ENCODE measurements at regions not wholly inside any gene's neighbourhood (a gene's known extent, or its start where the extent isn't known, plus 50 kb on each side); places are given as distances from the start of the nearest gene placed in this dataset.
"Not testable (repeated sequence)": the region's sequence is repeated elsewhere in the genome, so short reads cannot be mapped to it uniquely, and the experiment has no call there.

DNA sequence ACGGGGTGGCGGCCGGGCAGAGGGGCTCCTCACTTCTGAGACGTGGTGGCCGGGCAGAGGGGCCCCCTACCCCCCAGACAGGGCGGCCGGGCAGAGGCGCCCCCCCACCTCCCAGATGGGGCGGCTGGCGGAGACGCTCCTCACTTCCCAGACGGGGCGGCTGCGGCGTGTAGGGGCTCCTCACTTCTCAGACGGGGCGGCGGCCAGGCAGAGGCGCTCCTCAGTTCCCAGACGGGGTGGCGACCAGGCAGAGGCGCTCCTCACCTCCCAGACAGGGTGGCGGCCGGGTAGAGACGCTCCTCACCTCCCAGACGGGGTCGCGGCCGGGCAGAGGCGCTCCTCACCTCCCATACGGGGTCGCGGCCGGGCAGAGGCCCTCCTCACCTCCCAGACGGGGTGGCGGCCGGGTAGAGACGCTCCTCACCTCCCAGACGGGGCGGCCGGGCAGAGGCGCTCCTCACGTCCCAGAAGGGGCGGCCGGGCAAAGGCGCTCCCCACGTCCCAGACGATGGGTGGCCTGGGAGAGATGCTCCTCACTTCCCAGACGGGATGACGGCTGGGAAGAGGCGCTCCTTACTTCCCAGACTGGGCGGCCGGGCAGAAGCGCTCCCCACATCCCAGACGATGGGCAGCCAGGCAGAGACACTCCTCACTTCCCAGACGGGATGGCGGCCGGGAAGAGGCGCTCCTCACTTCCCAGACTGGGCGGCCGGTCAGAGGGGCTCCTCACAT, 536.6 kb upstream of the TUSC1 start:
- peaks cover 18% of the 10 kb centered on the region for H3K9me3 ChIP-seq (ENCODE audit: control insufficient read depth, insufficient read depth, low read depth, low read length)
- not testable (repeated sequence) for H3K9ac ChIP-seq (ENCODE audit: low read length); H3K4me1 ChIP-seq (ENCODE audit: control insufficient read depth, insufficient read depth, low read length); H3K27ac ChIP-seq (ENCODE audit: low read depth, low read length); H3K27me3 ChIP-seq (ENCODE audit: control insufficient read depth, insufficient read depth, low read length); H3K36me3 ChIP-seq (ENCODE audit: control insufficient read depth, insufficient read depth, low read length); H3K4me3 ChIP-seq (ENCODE audit: low read depth, low read length)

DNA sequence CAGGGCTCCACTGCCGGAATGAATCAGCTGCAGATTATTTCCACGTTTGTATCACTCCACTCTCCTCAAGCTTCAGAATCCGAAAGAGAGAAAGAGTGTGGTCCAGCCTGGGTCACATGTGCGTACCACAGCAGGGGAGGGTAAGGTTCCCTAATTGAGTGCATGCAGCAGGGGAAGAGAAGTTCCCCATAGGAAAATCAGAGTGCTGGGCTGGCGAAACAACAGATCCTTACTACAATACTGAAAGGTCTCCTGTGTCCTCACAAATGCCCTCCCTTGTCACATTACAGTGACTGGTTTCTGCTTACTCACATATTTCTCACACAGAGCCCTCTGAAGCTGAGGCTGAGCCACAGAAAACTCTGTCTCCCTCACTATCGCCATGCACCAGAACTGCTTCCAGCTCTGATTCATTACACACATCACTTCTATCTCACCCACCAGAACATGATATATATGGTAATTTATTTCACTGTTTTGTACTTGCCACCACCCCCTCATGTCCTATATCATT, 532.2 kb upstream of the TUSC1 start:
- H3K4me3 ChIP-seq (ENCODE audit: low read depth, low read length), result no peak overlapping the region
- H3K9me3 ChIP-seq (ENCODE audit: control insufficient read depth, insufficient read depth, low read depth, low read length), result peaks cover 8% of the 10 kb centered on the region
- H3K27me3 ChIP-seq (ENCODE audit: control insufficient read depth, insufficient read depth, low read length), result no peaks in the 10 kb centered on the region
- H3K9ac ChIP-seq (ENCODE audit: low read length), result no peak overlapping the region
- no peak overlapping the region for H3K27ac ChIP-seq (ENCODE audit: low read depth, low read length)
- H3K36me3 ChIP-seq (ENCODE audit: control insufficient read depth, insufficient read depth, low read length), result no peaks in the 10 kb centered on the region
- H3K4me1 ChIP-seq (ENCODE audit: control insufficient read depth, insufficient read depth, low read length), result no peaks in the 10 kb centered on the region

GRCh38 chr9:26205261-26205660, 527.0 kb upstream of the TUSC1 start:
- H3K4me3 ChIP-seq (ENCODE audit: low read depth, low read length), result no peak overlapping the region
- H3K9me3 ChIP-seq (ENCODE audit: control insufficient read depth, insufficient read depth, low read depth, low read length), result 0 out of 2 replicates have a peak, but pooled peaks cover 2% of the 10 kb centered on the region
- no peaks in the 10 kb centered on the region for H3K27me3 ChIP-seq (ENCODE audit: control insufficient read depth, insufficient read depth, low read length)
- no peaks in the 10 kb centered on the region for H3K4me1 ChIP-seq (ENCODE audit: control insufficient read depth, insufficient read depth, low read length)
- H3K36me3 ChIP-seq (ENCODE audit: control insufficient read depth, insufficient read depth, low read length), result no peaks in the 10 kb centered on the region
- no peak overlapping the region for H3K9ac ChIP-seq (ENCODE audit: low read length)
- no peak overlapping the region for H3K27ac ChIP-seq (ENCODE audit: low read depth, low read length)

DNA sequence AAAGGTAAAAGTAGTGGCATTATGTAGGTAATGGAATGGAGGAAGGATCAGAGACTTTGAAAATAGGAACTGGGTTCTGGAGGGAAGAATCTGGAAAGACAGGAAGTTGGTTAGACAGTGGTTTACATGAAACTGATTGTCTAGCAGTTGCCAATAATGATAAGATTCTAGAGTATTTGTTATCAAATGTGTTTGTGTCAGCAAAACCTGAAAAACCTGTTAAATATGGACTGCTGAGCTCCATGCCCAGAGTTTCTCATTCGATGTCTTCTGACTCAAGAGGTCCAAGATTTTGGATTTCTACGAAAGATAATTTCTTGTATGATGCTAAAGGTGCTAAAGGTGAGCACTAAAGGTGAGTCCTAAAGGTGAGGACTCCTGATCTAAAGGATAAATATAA, 515.0 kb upstream of the TUSC1 start:
- Histone ChIP-seq H3K9me3 (ENCODE audit: control insufficient read depth, insufficient read depth, low read depth, low read length) (peaks cover 5% of the 10 kb centered on the region; the same call in 1 of the 2 replicates), H3K9ac (ENCODE audit: low read length) (no peak overlapping the region), H3K4me3 (ENCODE audit: low read depth, low read length) (no peak overlapping the region), H3K36me3 (ENCODE audit: control insufficient read depth, insufficient read depth, low read length) (no peaks in the 10 kb centered on the region), H3K4me1 (ENCODE audit: control insufficient read depth, insufficient read depth, low read length) (no peaks in the 10 kb centered on the region), H3K27me3 (ENCODE audit: control insufficient read depth, insufficient read depth, low read length) (no peaks in the 10 kb centered on the region), H3K27ac (ENCODE audit: low read depth, low read length) (no peak overlapping the region)

GRCh38 chr9:26191711-26192110, 513.5 kb upstream of the TUSC1 start:
- Histone ChIP-seq H3K4me1 (ENCODE audit: control insufficient read depth, insufficient read depth, low read length) (no peaks in the 10 kb centered on the region), H3K4me3 (ENCODE audit: low read depth, low read length) (no peak overlapping the region), H3K27ac (ENCODE audit: low read depth, low read length) (no peak overlapping the region), H3K9ac (ENCODE audit: low read length) (no peak overlapping the region), H3K36me3 (ENCODE audit: control insufficient read depth, insufficient read depth, low read length) (no peaks in the 10 kb centered on the region), H3K9me3 (ENCODE audit: control insufficient read depth, insufficient read depth, low read depth, low read length) (peaks cover 5% of the 10 kb centered on the region; the same call in 1 of the 2 replicates), H3K27me3 (ENCODE audit: control insufficient read depth, insufficient read depth, low read length) (no peaks in the 10 kb centered on the region)

- Histone ChIP-seq H3K4me3 (ENCODE audit: low read depth, low read length) (no peak overlapping the region), H3K27ac (ENCODE audit: low read depth, low read length) (no peak overlapping the region), H3K9ac (ENCODE audit: low read length) (no peak overlapping the region), H3K9me3 (ENCODE audit: control insufficient read depth, insufficient read depth, low read depth, low read length) (no peaks in the 10 kb centered on the region), H3K36me3 (ENCODE audit: control insufficient read depth, insufficient read depth, low read length) (no peaks in the 10 kb centered on the region), H3K27me3 (ENCODE audit: control insufficient read depth, insufficient read depth, low read length) (no peaks in the 10 kb centered on the region), H3K4me1 (ENCODE audit: control insufficient read depth, insufficient read depth, low read length) (no peaks in the 10 kb centered on the region)
Measured at GRCh38 chr9:26181836-26182235, 503.6 kb upstream of the TUSC1 start.

- Histone ChIP-seq H3K4me1 (ENCODE audit: control insufficient read depth, insufficient read depth, low read length) (peaks cover 3% of the 10 kb centered on the region; the same call in 1 of the 2 replicates), H3K9ac (ENCODE audit: low read length) (no peak overlapping the region), H3K27me3 (ENCODE audit: control insufficient read depth, insufficient read depth, low read length) (no peaks in the 10 kb centered on the region), H3K4me3 (ENCODE audit: low read depth, low read length) (no peak overlapping the region), H3K9me3 (ENCODE audit: control insufficient read depth, insufficient read depth, low read depth, low read length) (no peaks in the 10 kb centered on the region), H3K36me3 (ENCODE audit: control insufficient read depth, insufficient read depth, low read length) (no peaks in the 10 kb centered on the region), H3K27ac (ENCODE audit: low read depth, low read length) (no peak overlapping the region)
Measured at GRCh38 chr9:26176628-26177027, 498.4 kb upstream of the TUSC1 start.

DNA sequence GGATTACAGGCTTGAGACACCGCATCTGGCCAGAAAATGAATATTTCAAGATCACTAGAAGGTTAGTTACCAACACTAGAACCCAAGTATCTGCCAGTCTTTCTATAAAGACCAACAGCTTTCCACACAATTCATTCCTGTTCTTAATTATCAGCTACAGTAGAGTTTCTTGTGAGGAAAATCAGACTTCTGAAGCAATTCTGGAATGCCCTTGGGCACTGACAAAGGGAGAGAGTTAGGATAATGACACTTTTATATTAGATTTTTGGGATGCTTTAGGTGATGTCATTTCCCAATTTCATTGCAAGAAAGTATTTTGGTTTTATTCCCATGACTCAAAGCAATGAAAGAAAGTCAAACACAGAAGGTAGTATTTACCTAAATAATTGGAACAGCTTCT, 497.0 kb upstream of the TUSC1 start:
- no peak overlapping the region for H3K4me3 ChIP-seq (ENCODE audit: low read depth, low read length)
- H3K9ac ChIP-seq (ENCODE audit: low read length), result no peak overlapping the region
- peaks cover 10% of the 10 kb centered on the region for H3K4me1 ChIP-seq (ENCODE audit: control insufficient read depth, insufficient read depth, low read length)
- no peaks in the 10 kb centered on the region for H3K36me3 ChIP-seq (ENCODE audit: control insufficient read depth, insufficient read depth, low read length)
- H3K27me3 ChIP-seq (ENCODE audit: control insufficient read depth, insufficient read depth, low read length), result no peaks in the 10 kb centered on the region
- H3K27ac ChIP-seq (ENCODE audit: low read depth, low read length), result no peak overlapping the region
- H3K9me3 ChIP-seq (ENCODE audit: control insufficient read depth, insufficient read depth, low read depth, low read length), result no peaks in the 10 kb centered on the region

DNA sequence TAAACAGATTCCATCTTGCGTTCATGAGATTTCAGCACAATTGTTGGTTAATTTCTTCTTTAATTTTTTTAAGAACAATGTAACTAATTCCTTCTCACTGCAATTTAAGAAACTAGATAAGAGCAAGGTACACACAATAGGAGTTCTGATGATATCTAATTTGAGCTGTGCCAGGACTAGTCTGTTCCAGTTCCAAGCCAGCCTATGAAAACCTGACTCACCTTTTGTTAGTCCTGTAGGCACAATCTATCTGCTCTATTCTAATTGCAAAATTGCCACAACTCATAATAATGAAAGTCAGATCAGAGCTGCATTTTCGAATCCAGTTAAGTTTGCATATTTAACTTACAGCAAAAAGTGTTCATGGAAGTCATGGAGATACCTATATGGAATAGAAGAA, 494.1 kb upstream of the TUSC1 start:
- peaks cover 15% of the 10 kb centered on the region for H3K4me1 ChIP-seq (ENCODE audit: control insufficient read depth, insufficient read depth, low read length)

GRCh38 chr9:26171691-26172090, 493.4 kb upstream of the TUSC1 start:
- Histone ChIP-seq H3K9me3 (ENCODE audit: control insufficient read depth, insufficient read depth, low read depth, low read length) (no peaks in the 10 kb centered on the region), H3K4me3 (ENCODE audit: low read depth, low read length) (no peak overlapping the region), H3K4me1 (ENCODE audit: control insufficient read depth, insufficient read depth, low read length) (peaks cover 15% of the 10 kb centered on the region), H3K9ac (ENCODE audit: low read length) (no peak overlapping the region), H3K27ac (ENCODE audit: low read depth, low read length) (no peak overlapping the region), H3K27me3 (ENCODE audit: control insufficient read depth, insufficient read depth, low read length) (no peaks in the 10 kb centered on the region), H3K36me3 (ENCODE audit: control insufficient read depth, insufficient read depth, low read length) (no peaks in the 10 kb centered on the region)

More for the DNA sequence above, 494.1 kb upstream of the TUSC1 start:
- Histone ChIP-seq H3K27ac (ENCODE audit: low read depth, low read length) (no peak overlapping the region), H3K9ac (ENCODE audit: low read length) (no peak overlapping the region), H3K4me3 (ENCODE audit: low read depth, low read length) (no peak overlapping the region), H3K27me3 (ENCODE audit: control insufficient read depth, insufficient read depth, low read length) (no peaks in the 10 kb centered on the region), H3K36me3 (ENCODE audit: control insufficient read depth, insufficient read depth, low read length) (no peaks in the 10 kb centered on the region), H3K9me3 (ENCODE audit: control insufficient read depth, insufficient read depth, low read depth, low read length) (no peaks in the 10 kb centered on the region)

DNA sequence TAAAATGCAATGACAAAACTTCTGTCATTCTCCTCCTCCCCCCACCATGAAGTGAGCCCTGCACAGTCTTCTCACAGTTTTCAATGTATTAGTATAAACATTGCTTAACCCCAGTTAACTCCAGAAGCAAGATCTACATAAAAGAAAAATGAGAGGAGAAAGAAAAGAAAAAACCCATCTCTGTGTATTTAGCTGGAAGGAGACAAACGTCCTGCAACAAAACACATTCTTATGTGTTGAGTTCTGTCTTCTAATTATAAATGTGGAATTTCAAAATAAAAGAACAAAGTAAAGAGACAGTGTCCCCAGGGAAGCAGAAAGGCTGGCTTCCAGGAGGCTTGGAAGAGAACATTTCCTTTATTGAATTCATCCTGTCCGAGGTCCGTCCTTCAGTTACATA, 491.9 kb upstream of the TUSC1 start:
- Histone ChIP-seq H3K36me3 (ENCODE audit: control insufficient read depth, insufficient read depth, low read length) (no peaks in the 10 kb centered on the region), H3K9ac (ENCODE audit: low read length) (no peak overlapping the region), H3K27ac (ENCODE audit: low read depth, low read length) (no peak overlapping the region)

More for the DNA sequence above, 491.9 kb upstream of the TUSC1 start:
- Histone ChIP-seq H3K27me3 (ENCODE audit: control insufficient read depth, insufficient read depth, low read length) (no peaks in the 10 kb centered on the region), H3K4me3 (ENCODE audit: low read depth, low read length) (no peak overlapping the region), H3K4me1 (ENCODE audit: control insufficient read depth, insufficient read depth, low read length) (peaks cover 15% of the 10 kb centered on the region), H3K9me3 (ENCODE audit: control insufficient read depth, insufficient read depth, low read depth, low read length) (no peaks in the 10 kb centered on the region)
